Retina (tissue), 1 donor: ENCODE measurements at regions not wholly inside any gene's neighbourhood (a gene's known extent, or its start where the extent isn't known, plus 50 kb on each side); places are given as distances from the start of the nearest gene placed in this dataset.
"Not testable (repeated sequence)": the region's sequence is repeated elsewhere in the genome, so short reads cannot be mapped to it uniquely, and the experiment has no call there.

Source experiments
- DNase-seq: peaks from one replicate; pipeline ENCODE4 v3.0.0-alpha.2; 2016

GRCh38 chr2:215861607-215862350 is 151.6 kb downstream of the MREG start:
- DNase-seq, result no peak

- DNase-seq, result no peak
Observed at GRCh38 chr2:215856080-215856479, 157.3 kb downstream of the MREG start.

GRCh38 chr2:215855308-215855707 is 158.0 kb downstream of the MREG start:
- not testable (repeated sequence) for DNase-seq

- DNase-seq, result no peak
Observed at GRCh38 chr2:215854008-215854407, 159.3 kb downstream of the MREG start.

- DNase-seq, result no peak
Observed at GRCh38 chr2:215851696-215852095, 161.7 kb downstream of the MREG start.

GRCh38 chr2:215851082-215851481 is 162.3 kb downstream of the MREG start:
- no peak for DNase-seq

GRCh38 chr2:215850380-215850779 is 163.0 kb downstream of the MREG start:
- DNase-seq, result no peak

GRCh38 chr2:215849771-215850170 is 163.6 kb downstream of the MREG start:
- no peak for DNase-seq

- DNase-seq, result no peak
Observed at GRCh38 chr2:215848698-215849097, 164.7 kb downstream of the MREG start.

- no peak for DNase-seq
Observed at GRCh38 chr2:215848146-215848545, 165.2 kb downstream of the MREG start.

GRCh38 chr2:215847718-215848117 is 165.6 kb downstream of the MREG start:
- no peak for DNase-seq

GRCh38 chr2:215847056-215847455 is 166.3 kb downstream of the MREG start:
- DNase-seq, result no peak

GRCh38 chr2:215845839-215846586 is 167.3 kb downstream of the MREG start:
- no peak for DNase-seq

GRCh38 chr2:215843579-215843978 is 169.8 kb downstream of the MREG start:
- no peak for DNase-seq

GRCh38 chr2:215841175-215841816 is 172.1 kb downstream of the MREG start:
- no peak for DNase-seq

- no peak for DNase-seq
Observed at GRCh38 chr2:215839816-215840215, 173.5 kb downstream of the MREG start.

- DNase-seq, result no peak
Observed at GRCh38 chr2:215839309-215839708, 174.0 kb downstream of the MREG start.

- DNase-seq, result no peak
Observed at GRCh38 chr2:215836881-215837280, 176.5 kb downstream of the MREG start.

- no peak for DNase-seq
Observed at GRCh38 chr2:215835657-215836056, 177.7 kb downstream of the MREG start.

GRCh38 chr2:215835231-215835630 is 178.1 kb downstream of the MREG start:
- DNase-seq, result no peak

GRCh38 chr2:215833531-215834162 is 179.7 kb downstream of the MREG start:
- DNase-seq, result no peak

- no peak for DNase-seq
Observed at GRCh38 chr2:215832791-215833190, 180.6 kb downstream of the MREG start.

- DNase-seq, result no peak
Observed at GRCh38 chr2:215831296-215831913, 181.9 kb downstream of the MREG start.
